Hematopoietic multipotent progenitor cell treated with erythropoietin and hydrocortisone succinate and interleukin-3 and kit ligand, for 8 days (in vitro differentiated cells): ENCODE measurements at regions not wholly inside any gene's neighbourhood (a gene's known extent, or its start where the extent isn't known, plus 50 kb on each side); places are given as distances from the start of the nearest gene placed in this dataset.

Experiments
- DNase-seq: peaks from one replicate; pipeline ENCODE4 v3.0.0-alpha.2; 2015

DNA sequence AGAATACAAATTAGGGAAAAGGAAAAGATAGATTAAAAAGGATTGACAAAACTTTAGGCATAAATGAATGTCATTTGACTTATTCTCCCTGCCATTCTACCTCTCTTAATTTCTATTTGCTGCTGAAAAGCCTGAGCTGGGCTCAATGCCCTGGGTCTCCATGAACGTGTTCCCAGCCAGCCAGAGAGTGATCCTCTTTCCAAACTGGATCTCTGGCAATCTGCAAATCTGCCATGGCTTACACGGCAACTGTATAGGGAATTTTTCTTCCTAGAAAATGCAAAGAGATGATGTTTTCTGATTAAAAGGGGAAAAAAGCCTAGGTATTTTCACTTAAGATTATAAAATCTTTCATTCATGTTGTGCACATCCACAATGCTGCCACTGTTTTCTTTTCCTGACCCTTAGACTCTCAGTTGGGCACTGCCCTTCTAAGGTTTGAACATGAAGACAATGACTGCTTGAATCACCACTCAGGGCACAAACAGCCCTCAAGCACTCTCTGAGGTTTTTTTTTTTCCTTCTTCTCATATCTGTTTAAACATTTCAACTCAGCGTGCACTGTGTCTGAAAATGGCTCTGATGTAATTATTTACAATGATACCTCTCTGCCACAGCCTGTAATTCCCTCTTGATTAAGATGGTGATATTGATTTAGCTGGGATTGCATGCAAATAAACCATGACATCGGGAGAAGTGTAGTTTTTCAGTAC is 60.3 kb downstream of the DACT1 start:
- no peak for DNase-seq

DNA sequence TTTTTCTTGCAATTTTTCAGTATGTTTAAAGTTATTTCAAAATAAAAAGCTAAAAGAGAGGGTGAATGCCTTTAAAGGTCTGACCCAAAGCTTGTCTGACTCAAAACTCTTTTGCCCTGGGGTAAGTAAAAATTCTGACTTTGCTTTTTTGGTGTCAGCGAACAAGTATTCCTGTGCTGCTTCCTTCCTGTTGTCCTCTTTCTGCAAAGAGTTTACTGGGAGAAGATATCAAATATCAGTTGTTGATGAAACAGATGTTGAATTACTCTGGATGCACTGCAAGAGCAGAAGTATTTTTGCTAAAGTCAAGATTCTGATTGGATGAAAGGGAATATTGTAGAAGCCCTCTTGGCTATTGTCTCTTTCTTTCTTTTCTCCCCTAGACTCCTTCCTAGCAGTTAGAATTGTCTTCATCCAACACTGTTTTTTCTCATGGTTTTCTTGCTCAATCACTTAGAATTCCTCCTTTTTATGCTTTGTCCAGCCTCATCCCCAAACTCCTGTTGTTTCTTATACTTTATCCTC is 62.0 kb downstream of the DACT1 start:
- DNase-seq, result no peak

DNA sequence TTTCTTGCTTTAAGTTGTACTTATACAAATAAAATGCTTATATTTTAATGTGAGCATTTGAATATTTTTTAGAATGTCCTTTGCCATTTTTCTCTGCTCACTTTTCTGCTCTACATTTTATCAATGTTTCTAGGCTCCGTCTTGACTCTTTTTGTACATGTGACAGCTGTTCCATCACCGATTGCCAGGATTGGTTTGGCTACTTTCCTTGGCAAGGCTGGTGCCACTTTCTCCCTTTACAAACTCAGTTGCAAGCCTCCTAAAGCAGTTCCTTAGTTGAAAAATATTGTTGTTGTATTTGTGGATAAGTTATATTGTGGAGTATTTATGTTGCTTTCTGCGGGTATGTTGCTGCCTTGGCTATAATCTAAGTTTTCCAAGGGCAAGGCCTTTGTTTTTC is 63.4 kb downstream of the DACT1 start:
- DNase-seq, result no peak

DNA sequence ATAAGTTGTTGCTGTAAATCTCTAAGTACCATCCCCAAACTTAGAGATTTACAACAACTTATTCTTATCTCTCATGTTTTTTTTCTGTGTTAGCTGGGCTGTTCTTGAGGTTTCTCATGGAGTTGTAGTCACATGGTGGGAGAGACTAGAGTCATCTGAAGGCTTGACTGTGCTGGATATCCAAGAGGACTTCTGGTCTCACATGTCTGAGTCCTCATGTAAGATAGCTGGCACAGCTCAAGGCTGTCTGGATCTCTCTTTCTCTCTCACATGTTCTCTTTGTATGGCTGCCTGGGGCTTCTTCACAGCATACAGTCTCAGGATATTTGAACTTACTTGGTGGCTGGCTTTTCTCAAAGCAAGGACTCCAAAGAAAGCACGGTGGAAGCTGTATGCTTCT is 63.8 kb downstream of the DACT1 start:
- no peak for DNase-seq

DNA sequence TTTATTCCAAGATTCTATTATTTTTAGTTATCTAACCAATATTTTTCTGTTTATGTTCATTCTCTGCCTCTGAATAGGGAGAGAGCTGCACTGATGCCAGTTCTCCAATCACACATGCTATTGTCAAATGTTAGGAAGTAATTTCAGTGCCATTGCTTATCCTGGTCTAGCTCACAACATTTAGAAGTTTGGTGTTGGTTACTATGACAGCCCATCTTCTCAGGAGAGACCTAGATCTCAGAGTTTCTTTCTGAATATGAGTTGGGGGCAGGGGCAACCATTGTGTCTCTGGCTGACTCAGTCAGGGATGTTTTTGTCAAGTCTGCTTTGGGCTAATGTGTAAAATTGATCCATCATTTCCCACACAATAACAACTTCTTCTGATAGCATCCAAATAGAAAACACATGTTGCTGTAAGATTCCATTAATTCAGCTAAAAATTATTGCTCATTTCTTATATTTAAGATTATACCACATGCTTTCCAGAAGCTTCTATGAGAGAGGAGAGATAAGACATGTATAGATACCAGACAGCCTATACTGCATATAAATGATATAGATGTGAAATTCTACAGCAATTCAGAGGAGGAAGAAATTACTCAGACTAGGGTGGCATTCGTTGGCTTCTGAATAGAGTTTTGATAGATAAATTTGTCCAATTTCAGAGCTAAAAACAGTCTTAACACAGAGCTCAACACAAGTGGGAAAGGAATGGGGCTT is 64.8 kb downstream of the DACT1 start:
- DNase-seq, result no peak

DNA sequence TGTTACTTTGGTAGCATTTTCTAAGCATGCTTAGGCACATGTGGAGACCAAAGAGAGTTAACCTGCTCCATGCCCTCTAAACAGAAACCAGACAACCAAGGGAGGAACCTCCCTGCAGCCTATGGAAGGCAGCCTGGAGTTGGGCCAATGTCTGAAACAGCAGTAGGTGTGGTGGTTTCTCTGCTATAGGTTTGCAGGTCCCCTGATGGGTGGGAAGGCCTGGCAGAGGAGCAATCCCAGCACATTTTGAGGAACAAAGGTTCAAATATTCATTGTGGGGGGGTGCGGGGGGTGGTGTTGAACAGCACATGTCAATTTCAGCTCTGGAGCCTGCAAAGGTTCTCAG is 65.4 kb downstream of the DACT1 start:
- no peak for DNase-seq

DNA sequence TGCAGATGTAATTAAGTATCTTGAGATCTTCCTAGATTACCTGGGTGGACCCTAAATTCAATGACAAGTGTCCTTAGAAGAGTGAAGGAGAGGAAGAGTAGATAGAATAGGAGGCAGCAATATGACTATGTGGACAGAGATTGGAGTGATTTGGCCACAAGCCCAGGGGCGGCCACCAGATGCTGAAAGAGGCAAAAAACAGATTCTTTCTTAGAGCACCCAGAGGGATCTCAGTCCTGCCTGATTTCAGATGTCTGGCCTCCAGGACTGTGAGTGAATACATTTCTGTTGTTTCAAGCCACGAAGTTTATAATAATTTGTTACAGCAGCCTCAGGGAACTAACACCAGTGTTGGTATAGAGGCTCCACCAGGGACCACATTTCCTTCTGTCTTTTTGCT is 67.3 kb downstream of the DACT1 start:
- no peak for DNase-seq

DNA sequence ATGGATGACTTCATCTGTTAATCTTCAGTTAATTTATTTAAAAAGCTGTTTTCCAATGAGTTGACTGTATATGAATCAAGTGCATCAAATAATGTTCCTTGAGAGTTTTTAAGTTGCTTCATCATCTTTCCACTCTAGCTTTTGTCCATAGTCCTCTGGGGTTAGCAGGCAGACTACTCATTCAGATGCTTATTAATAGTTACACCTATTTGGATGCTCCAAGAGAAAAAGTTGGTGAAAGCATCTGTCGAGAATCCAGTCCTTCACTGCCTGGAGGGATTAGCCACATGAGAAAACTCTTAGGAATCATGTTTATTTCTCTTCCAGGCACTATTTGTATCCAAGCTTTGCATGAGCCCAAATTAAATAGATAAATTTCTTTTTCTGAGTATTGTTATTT is 70.2 kb downstream of the DACT1 start:
- no peak for DNase-seq

DNA sequence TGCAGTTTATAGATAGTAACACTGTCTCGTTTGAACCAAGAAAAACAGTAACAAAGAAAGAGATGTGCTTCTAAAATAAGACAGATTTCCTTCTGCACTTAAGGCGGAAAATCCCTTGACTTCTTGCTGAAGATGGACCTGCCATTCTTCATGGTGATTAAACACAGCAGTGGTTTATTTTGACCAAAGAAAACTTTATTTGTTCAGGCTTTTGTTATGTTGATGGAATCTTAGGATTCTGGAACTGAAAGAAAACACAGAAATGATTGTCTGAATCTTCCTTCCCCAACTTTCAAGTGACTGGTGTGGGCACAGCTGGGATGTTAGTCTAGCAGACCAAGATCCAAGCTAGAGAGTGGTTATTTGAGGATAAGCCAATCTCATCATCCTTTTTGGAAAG is 72.2 kb downstream of the DACT1 start:
- DNase-seq, result no peak

DNA sequence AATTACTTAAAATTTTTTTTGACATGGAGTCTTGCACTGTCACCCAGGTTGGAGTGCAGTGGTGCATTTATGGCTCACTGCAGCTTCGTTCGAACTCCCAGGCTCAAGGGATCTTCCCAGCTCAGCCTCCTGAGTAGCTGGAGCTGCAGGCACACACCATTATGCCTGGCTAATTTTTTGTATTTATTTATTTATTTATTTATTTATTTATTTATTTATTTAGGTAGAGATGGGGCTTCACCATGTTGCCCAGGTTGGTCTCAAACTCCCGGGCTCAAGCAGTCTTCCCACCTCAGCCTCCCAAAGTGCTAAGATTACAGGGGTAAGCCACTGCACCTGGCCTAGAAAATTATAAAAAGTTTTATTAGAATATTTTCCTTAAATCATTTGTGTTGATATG is 73.6 kb downstream of the DACT1 start:
- DNase-seq, result no peak

DNA sequence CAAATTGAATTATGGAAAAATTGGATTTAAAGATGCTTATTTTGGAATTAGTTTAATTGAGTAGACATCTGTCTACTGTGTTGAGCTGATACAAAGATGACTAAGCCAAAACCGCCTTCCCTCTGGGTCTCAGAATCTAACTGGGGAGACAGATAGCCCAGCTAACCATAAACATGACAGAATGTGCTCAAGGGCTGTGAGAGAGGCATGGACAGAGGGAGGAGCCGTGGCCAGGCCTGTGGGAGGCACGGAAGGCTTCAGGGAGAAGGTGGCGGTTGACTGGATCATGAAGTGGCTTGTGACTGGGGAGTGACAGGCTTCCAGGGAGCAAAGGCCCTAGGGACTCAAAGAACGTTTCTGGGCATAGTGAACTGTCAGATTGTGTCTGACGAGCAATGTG is 74.6 kb downstream of the DACT1 start:
- DNase-seq, result no peak

DNA sequence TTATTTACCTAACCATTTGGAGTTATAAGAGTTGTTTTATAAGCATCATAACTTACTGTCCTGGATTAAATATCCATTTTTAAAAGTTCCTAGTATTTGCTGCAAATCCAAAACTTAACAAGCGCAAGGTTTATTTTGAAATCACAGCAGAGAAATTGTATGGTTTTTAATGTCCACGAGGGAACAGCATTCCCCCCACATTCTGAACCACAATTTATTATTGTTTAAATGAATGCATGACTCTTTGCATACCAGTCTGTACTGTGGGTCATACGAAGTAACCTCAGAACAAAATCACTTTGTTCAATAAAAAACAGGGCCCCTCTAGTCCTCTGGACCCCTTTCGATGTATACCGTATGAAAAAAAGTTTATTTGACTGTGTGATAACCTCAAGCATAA is 75.9 kb downstream of the DACT1 start:
- no peak for DNase-seq

DNA sequence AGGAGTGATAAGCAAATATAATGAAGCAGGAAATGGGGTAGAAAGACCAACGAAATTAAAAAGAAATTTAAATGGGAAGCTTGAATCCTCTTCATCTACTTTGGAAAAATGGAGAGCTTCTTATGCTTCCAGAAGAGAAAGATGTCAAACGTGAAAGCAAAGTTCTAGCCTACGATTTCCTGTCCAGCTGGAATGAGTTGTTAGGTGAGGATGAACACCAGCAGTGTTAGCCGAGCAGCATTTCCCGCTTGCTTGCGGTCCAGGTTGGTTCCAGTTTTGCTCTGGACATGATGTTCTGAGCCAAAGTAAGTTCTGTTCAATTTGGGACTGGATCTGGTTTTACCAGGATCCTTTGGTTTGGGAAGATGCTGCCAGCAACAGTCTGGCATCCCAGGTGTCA is 78.9 kb downstream of the DACT1 start:
- no peak for DNase-seq

DNA sequence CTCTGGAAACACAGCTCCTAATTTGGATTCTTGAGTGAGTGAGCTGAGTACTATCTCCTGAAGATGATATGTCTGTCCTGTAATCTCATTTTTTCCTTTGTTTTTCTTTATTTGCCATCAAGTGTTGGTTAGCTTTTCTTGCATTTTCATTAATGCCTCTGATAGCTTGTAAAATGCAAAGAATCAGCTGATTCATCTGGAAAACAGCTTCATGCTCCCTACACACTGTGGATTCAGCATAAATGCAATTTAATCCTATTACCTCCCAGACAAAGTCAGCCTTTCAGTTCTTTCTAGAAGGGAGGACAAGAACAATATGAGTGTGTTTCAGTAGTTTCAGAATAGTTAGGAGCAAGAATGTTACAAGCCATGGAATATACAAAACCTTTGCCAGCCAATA is 79.4 kb downstream of the DACT1 start:
- no peak for DNase-seq

DNA sequence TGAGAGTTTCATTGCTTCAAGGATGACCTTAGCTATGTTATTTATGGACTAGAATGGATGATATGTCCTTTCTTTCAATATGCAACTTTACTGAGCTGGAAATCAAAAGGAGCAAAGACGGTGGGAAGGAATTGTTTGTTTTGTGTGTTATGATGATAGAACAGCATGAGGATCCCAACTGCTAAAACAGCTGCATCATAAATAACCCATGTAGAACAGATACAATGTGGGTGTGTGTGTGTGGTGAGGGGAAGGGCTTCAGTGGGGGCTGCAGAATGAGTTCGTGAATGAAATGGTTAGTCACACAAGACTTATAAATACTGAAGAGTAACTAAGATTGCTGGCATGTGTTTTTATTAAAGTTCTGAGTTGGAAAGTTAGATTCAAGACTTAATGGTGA is 80.1 kb downstream of the DACT1 start:
- no peak for DNase-seq

DNA sequence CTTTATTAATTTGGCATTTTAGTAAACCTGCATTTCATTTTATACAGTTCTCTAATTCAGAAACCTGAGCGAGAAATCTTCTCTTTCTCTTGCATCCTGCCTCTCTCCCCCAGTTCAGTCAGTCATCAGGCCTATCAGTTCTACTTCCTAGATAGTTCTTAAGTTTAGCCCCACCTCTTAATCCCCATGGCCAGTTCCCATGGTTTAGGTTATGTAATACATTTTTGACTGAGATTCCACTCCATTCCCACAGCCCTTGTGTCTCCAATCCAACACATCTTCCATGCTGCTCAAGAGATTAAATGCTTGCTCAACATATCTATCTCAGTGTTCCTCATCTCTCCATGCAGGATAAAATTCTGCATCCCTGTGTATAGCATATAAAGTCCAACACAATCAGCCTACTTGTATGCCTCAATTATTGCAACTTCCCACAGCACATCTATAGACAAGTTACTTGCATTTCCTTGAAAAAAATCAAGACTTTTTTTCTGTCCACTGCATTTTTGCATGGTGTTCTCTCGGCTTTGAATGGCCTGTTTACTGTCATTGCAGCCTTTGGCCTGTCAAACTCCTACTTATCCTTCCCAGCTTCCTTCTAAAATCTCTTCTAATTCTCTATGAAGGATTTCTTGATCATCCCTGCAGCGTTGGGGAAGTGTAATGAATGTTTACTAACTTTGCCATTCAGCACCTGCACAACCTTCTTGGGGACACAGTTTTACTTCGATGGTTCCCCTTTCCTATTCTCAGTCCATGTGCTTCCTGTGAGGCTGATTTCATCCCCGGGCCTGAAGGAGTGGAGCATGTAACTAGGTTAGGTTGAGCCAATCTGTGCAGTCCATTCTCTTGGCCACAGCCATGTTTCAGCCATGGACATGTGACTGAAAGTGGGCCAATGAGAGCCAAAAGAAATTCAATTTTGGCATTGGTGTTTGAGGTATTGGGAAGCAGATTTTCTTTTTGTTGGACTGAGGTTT is 80.8 kb downstream of the DACT1 start:
- DNase-seq, result no peak

DNA sequence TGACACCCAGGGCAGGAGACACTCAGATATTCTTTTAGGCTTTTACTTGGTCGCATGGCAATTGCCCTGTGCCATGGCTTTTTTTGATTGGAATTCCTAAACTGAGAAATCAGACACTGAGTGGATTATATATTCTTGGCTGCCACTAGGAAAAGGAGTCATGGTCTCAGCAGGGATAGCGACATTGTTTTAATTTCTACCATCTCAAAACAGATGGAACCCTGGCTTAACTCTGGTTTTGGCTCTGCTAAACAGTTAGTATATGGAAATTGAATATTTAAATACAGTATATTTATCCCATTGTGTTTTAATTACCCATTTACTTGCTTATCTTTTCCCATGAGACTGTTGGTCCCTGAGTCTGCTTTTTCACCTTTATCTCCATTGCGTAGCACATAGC is 84.0 kb downstream of the DACT1 start:
- DNase-seq, result no peak

DNA sequence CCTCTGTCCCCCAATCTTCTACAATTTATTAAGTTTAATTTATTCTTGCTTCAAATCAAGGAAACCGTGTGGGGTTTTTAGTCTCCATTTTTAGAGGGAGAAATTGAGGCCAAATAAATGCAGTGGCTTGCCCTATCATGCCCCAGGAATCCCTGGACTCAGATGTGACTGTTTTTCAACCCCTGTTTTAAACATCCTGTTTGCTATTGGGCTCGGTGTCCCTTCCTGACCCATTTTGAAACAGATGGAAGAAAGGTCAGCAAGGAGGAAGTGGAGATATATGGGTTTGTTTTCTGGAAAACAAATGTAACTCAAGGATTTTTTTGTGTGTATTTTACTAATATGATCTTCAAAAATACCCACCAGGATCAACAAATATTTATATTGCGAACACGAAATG is 84.7 kb downstream of the DACT1 start:
- DNase-seq, result no peak

DNA sequence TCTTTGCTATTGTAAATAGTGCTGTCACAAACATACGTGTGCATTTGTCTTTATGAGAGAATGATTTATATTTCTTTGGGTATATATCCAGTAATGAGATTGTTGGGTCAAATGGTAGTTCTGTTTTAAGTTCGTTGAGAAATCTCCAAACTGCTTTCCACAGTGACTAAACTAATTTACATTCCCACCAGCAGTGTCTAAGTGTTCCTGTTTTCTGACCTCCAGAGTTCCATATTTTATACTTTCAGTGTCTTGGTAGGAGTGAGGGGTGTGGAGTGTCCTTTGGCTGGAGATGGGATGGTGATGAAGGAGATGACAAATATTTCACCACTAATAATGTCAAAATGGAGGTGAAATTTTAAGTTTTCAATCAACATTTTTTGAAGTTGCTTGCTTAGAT is 86.4 kb downstream of the DACT1 start:
- no peak for DNase-seq

DNA sequence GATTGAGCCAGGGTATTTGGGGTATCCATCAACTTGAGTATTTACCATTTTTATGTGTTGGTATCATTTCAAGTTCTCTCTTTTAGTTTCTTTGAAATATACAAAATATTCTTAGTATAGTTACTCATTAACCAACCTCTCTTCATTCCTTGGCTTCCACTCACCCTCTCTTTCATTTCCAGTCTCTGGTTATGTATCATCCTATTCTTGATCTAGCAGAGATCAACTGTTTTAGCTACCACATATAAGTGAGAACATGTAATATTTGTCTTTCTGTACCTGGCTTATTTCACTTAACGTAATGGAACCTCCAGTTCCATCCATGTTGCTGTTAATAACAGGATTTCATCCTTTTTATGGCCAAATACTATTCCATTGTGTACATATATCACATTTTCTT is 86.9 kb downstream of the DACT1 start:
- no peak for DNase-seq

DNA sequence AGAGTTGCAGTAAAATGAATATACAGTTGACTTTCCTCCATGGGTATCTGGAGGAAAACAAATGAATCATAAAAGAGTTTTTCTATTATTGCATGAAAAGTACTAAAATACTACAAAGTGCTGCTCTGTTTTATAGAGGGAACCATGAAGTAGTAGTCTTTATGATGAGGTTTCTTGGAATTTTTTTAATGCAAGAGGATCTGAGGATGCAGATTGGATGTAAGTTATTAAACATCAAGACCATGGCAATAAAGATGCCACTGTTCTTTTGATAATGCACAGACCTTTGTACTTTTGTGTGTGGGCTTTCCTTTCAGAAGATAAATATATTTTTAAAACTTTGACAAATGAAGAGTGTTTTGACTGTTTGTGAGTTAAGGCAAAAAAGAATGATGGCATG is 87.5 kb downstream of the DACT1 start:
- DNase-seq, result no peak

DNA sequence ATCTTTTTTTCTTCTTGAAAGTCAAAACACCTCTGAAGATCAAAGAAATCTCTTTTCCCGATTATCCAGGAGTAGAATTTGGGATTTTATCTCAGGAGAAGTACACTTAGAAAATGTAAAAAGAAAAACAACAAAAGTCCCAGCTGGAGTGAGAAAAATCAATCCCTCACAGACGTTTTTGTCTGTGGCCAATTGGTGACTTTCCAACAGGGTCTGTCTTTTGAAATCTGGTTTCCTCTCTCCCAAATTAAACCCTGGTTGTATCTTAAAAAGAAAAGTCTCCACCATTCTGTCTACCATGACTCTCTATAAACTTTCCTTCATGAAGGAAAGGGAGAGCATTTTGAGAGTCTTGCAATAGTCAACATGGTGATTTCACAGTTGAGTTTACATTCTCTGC is 88.1 kb downstream of the DACT1 start:
- no peak for DNase-seq

DNA sequence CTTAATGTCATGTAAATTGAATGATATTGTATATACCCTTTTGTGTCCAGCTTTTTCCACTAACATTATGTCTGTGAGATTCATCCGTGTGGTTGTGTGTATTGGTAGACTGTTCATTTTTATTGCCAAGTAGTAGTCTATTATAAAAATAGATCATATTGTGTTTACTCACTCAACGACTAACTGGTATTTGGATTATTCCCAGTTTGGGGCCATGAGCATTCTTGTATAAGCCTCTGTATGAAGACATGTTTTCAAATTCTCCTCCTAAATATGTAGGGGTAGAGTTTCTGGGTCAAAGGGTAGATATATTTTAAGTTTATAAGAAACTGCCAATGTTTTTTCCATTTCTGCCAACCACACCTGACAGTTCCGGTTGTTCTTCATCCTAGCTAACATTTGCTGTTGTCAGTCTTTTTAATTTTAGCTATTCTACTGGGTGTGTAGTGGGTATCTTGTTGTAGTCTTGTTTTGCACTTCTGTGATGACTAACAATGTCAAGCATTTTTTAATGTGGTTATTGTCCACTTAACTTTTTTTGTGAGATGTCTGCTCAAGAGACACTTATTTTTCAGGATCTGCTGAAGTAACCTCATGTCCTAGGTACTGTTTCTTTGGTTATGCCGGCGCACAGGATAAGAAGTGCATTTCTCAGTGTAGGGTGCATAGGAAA is 93.2 kb downstream of the DACT1 start:
- no peak for DNase-seq
